ENCODE measurements at regions not wholly inside any gene's neighbourhood (a gene's known extent, or its start where the extent isn't known, plus 50 kb on each side); places are given as distances from the start of the nearest gene placed in this dataset.
A peak's percentile ranks its signal among the peaks of the same experiment; 100 is the strongest.
"Not testable (repeated sequence)": the region's sequence is repeated elsewhere in the genome, so short reads cannot be mapped to it uniquely, and the experiment has no call there.

GRCh38 chr11:87722756-87723565, 452.3 kb downstream of the RAB38 start:
- FAIRE-seq (peak; percentile 81), DNase-seq (ENCODE audit: insufficient read length, low spot score) (no peak)
- no peak for TF ChIP-seq TAF1 (IDR thresholded peaks at IDR 0.05; ENCODE audit: low read depth, low read length)
- TF ChIP-seq POLR2AphosphoS5 (IDR thresholded peaks at IDR 0.05; ENCODE audit: low read depth, low read length), result no peak
- no peak for TF ChIP-seq SPI1 (IDR thresholded peaks at IDR 0.05; ENCODE audit: low read depth, low read length)
- no peak for TF ChIP-seq POLR2A (IDR thresholded peaks at IDR 0.05; ENCODE audit: low read depth, low read length)
- TF ChIP-seq POU2F2 (IDR thresholded peaks at IDR 0.05; ENCODE audit: low read depth, low read length), result no peak
- no peak for TF ChIP-seq PAX5 (IDR thresholded peaks at IDR 0.05; ENCODE audit: insufficient read depth, low read length, severe bottlenecking)

GRCh38 chr11:87719326-87720073, 455.7 kb downstream of the RAB38 start:
- FAIRE-seq (no peak), DNase-seq (ENCODE audit: insufficient read length, low spot score) (no peak)
- TF ChIP-seq POLR2AphosphoS5 (IDR thresholded peaks at IDR 0.05; ENCODE audit: low read depth, low read length) (no peak), POLR2A (IDR thresholded peaks at IDR 0.05; ENCODE audit: low read depth, low read length) (no peak), SPI1 (IDR thresholded peaks at IDR 0.05; ENCODE audit: low read depth, low read length) (no peak), POU2F2 (IDR thresholded peaks at IDR 0.05; ENCODE audit: low read depth, low read length) (no peak), TAF1 (IDR thresholded peaks at IDR 0.05; ENCODE audit: low read depth, low read length) (no peak), PAX5 (IDR thresholded peaks at IDR 0.05; ENCODE audit: insufficient read depth, low read length, severe bottlenecking) (no peak)

GRCh38 chr11:87712802-87713202, 462.4 kb downstream of the RAB38 start:
- DNase-seq (ENCODE audit: insufficient read length, low spot score) (no peak), FAIRE-seq (no peak)
- TF ChIP-seq POLR2A (IDR thresholded peaks at IDR 0.05; ENCODE audit: low read depth, low read length) (no peak), POU2F2 (IDR thresholded peaks at IDR 0.05; ENCODE audit: low read depth, low read length) (no peak), PAX5 (IDR thresholded peaks at IDR 0.05; ENCODE audit: insufficient read depth, low read length, severe bottlenecking) (no peak), TAF1 (IDR thresholded peaks at IDR 0.05; ENCODE audit: low read depth, low read length) (no peak), POLR2AphosphoS5 (IDR thresholded peaks at IDR 0.05; ENCODE audit: low read depth, low read length) (no peak), SPI1 (IDR thresholded peaks at IDR 0.05; ENCODE audit: low read depth, low read length) (no peak)

- no peak for DNase-seq (ENCODE audit: insufficient read length, low spot score)
- no peak for FAIRE-seq
- TF ChIP-seq PAX5 (IDR thresholded peaks at IDR 0.05; ENCODE audit: insufficient read depth, low read length, severe bottlenecking), result no peak
- no peak for TF ChIP-seq POLR2AphosphoS5 (IDR thresholded peaks at IDR 0.05; ENCODE audit: low read depth, low read length)
- TF ChIP-seq SPI1 (IDR thresholded peaks at IDR 0.05; ENCODE audit: low read depth, low read length), result no peak
- TF ChIP-seq TAF1 (IDR thresholded peaks at IDR 0.05; ENCODE audit: low read depth, low read length), result no peak
- TF ChIP-seq POLR2A (IDR thresholded peaks at IDR 0.05; ENCODE audit: low read depth, low read length), result no peak
- TF ChIP-seq POU2F2 (IDR thresholded peaks at IDR 0.05; ENCODE audit: low read depth, low read length), result no peak
These were observed 462.9 kb downstream of the RAB38 start for GRCh38 chr11:87712391-87712790.

GRCh38 chr11:87703589-87703988, 471.7 kb downstream of the RAB38 start:
- DNase-seq (ENCODE audit: insufficient read length, low spot score); FAIRE-seq: not testable (repeated sequence)

- no peak for DNase-seq (ENCODE audit: insufficient read length, low spot score)
- TF ChIP-seq POLR2A (IDR thresholded peaks at IDR 0.05; ENCODE audit: low read depth, low read length), result no peak
- TF ChIP-seq POU2F2 (IDR thresholded peaks at IDR 0.05; ENCODE audit: low read depth, low read length), result no peak
- no peak for TF ChIP-seq POLR2AphosphoS5 (IDR thresholded peaks at IDR 0.05; ENCODE audit: low read depth, low read length)
- no peak for TF ChIP-seq SPI1 (IDR thresholded peaks at IDR 0.05; ENCODE audit: low read depth, low read length)
- no peak for TF ChIP-seq TAF1 (IDR thresholded peaks at IDR 0.05; ENCODE audit: low read depth, low read length)
- no peak for TF ChIP-seq PAX5 (IDR thresholded peaks at IDR 0.05; ENCODE audit: insufficient read depth, low read length, severe bottlenecking)
- no peak for FAIRE-seq
These were observed 499.2 kb downstream of the RAB38 start for GRCh38 chr11:87675993-87676392.

- FAIRE-seq (no peak), DNase-seq (ENCODE audit: insufficient read length, low spot score) (no peak)
- TF ChIP-seq TAF1 (IDR thresholded peaks at IDR 0.05; ENCODE audit: low read depth, low read length), result no peak
- no peak for TF ChIP-seq POLR2A (IDR thresholded peaks at IDR 0.05; ENCODE audit: low read depth, low read length)
These were observed 508.5 kb downstream of the RAB38 start for GRCh38 chr11:87666730-87667129.

GRCh38 chr11:87662287-87662686, 513.0 kb downstream of the RAB38 start:
- no peak for TF ChIP-seq POLR2A (IDR thresholded peaks at IDR 0.05; ENCODE audit: low read depth, low read length)
- no peak for TF ChIP-seq POLR2AphosphoS5 (IDR thresholded peaks at IDR 0.05; ENCODE audit: low read depth, low read length)
- no peak for TF ChIP-seq POU2F2 (IDR thresholded peaks at IDR 0.05; ENCODE audit: low read depth, low read length)
- TF ChIP-seq PAX5 (IDR thresholded peaks at IDR 0.05; ENCODE audit: insufficient read depth, low read length, severe bottlenecking), result no peak
- TF ChIP-seq SPI1 (IDR thresholded peaks at IDR 0.05; ENCODE audit: low read depth, low read length), result no peak
- no peak for TF ChIP-seq TAF1 (IDR thresholded peaks at IDR 0.05; ENCODE audit: low read depth, low read length)

GRCh38 chr11:87660926-87661660, 514.1 kb downstream of the RAB38 start:
- no peak for DNase-seq (ENCODE audit: insufficient read length, low spot score)
- TF ChIP-seq POLR2AphosphoS5 (IDR thresholded peaks at IDR 0.05; ENCODE audit: low read depth, low read length), result no peak
- TF ChIP-seq PAX5 (IDR thresholded peaks at IDR 0.05; ENCODE audit: insufficient read depth, low read length, severe bottlenecking), result no peak
- TF ChIP-seq POLR2A (IDR thresholded peaks at IDR 0.05; ENCODE audit: low read depth, low read length), result no peak
- no peak for TF ChIP-seq TAF1 (IDR thresholded peaks at IDR 0.05; ENCODE audit: low read depth, low read length)
- no peak for TF ChIP-seq SPI1 (IDR thresholded peaks at IDR 0.05; ENCODE audit: low read depth, low read length)
- no peak for TF ChIP-seq POU2F2 (IDR thresholded peaks at IDR 0.05; ENCODE audit: low read depth, low read length)
- no peak for FAIRE-seq

More at GRCh38 chr11:87662287-87662686, 513.0 kb downstream of the RAB38 start:
- no peak for DNase-seq (ENCODE audit: insufficient read length, low spot score)
- FAIRE-seq, result no peak
